ENCODE measurements at regions not wholly inside any gene's neighbourhood (a gene's known extent, or its start where the extent isn't known, plus 50 kb on each side); places are given as distances from the start of the nearest gene placed in this dataset.

DNA sequence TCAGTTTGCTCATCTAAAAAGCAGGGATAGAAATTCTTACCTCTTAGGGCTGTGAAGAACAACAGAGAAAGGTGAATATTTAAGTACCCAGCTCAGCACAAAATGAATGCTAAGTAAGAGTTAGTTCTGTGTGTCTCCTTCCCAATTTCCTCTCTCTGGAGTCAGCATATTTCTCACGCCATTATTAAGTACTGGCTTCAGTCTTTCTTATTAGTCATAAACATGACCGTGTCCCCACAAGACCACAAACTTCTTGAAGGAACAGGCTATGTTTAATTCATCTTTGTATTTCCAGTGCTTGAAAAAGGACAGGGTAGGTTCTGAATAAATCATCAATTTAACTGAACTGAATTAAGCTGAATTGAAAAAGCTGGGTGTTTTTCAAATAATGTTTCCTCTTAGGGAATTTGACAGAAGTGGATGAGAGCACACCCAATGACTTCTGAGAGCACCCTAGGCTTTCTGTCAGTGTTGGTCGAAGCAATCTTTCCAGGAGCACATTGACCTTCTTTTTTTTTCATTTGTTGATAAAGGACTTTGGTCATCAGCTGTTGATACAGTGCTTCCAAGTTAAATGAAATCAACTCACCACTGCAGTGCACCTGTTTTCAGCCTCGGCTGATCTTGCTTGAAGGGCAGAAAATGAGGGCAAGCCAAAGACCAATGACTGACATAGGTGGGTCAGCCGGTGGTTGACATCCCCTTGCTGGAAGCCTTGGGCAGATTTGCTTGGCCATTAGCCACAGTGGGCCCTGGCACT, 324.6 kb downstream of the MFSD1 start:
- no peak for TF ChIP-seq EZH2phosphoT487 (IDR thresholded peaks at IDR 0.05; ENCODE audit: borderline replicate concordance)
- TF ChIP-seq, protein P1, sequence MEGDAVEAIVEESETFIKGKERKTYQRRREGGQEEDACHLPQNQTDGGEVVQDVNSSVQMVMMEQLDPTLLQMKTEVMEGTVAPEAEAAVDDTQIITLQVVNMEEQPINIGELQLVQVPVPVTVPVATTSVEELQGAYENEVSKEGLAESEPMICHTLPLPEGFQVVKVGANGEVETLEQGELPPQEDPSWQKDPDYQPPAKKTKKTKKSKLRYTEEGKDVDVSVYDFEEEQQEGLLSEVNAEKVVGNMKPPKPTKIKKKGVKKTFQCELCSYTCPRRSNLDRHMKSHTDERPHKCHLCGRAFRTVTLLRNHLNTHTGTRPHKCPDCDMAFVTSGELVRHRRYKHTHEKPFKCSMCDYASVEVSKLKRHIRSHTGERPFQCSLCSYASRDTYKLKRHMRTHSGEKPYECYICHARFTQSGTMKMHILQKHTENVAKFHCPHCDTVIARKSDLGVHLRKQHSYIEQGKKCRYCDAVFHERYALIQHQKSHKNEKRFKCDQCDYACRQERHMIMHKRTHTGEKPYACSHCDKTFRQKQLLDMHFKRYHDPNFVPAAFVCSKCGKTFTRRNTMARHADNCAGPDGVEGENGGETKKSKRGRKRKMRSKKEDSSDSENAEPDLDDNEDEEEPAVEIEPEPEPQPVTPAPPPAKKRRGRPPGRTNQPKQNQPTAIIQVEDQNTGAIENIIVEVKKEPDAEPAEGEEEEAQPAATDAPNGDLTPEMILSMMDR (IDR thresholded peaks at IDR 0.05 in 2 of 3, conservative IDR thresholded peaks at IDR 0.05 in 1 of 3; ENCODE audit: borderline replicate concordance in 1 of 3, insufficient read depth in 1 of 3, low read depth in 2 of 3, low read length in 2 of 3): no peak
- TF ChIP-seq SP1 (IDR thresholded peaks at IDR 0.05; ENCODE audit: low read depth): no peak
- no peak for TF ChIP-seq YY1 (IDR thresholded peaks at IDR 0.05; ENCODE audit: extremely low read depth, insufficient replicate concordance, low read depth, low read length)
- no peak for TF ChIP-seq POLR2A (IDR thresholded peaks at IDR 0.05; ENCODE audit: borderline replicate concordance, extremely low read depth, insufficient read depth, insufficient read length)
- no peak for TF ChIP-seq POLR2AphosphoS5 (IDR thresholded peaks at IDR 0.05; ENCODE audit: low read depth, low read length)
- no peak for TF ChIP-seq ATF3 (IDR thresholded peaks at IDR 0.05)
- TF ChIP-seq EZH2 (IDR thresholded peaks at IDR 0.05): no peak

Measured in HCT116 (cell line).